ENCODE measurements at regions not wholly inside any gene's neighbourhood (a gene's known extent, or its start where the extent isn't known, plus 50 kb on each side); places are given as distances from the start of the nearest gene placed in this dataset.
"Not testable (repeated sequence)": the region's sequence is repeated elsewhere in the genome, so short reads cannot be mapped to it uniquely, and the experiment has no call there.

GRCh38 chr22:19643448-19644313, 70.6 kb upstream of the SEPTIN5 start:
- DNase-seq: no peak

- DNase-seq: no peak
Observed at GRCh38 chr22:19644314-19645223, 69.7 kb upstream of the SEPTIN5 start.

- DNase-seq: no peak
Observed at GRCh38 chr22:19645391-19645790, 68.9 kb upstream of the SEPTIN5 start.

GRCh38 chr22:19645905-19646304, 68.4 kb upstream of the SEPTIN5 start:
- DNase-seq: no peak

GRCh38 chr22:19646383-19646782, 67.9 kb upstream of the SEPTIN5 start:
- no peak for DNase-seq

- DNase-seq: no peak
Observed at GRCh38 chr22:19648419-19648929, 65.8 kb upstream of the SEPTIN5 start.

- DNase-seq: no peak
Observed at GRCh38 chr22:19652316-19652715, 62.0 kb upstream of the SEPTIN5 start.

GRCh38 chr22:19654338-19654987, 59.8 kb upstream of the SEPTIN5 start:
- DNase-seq: no peak

GRCh38 chr22:19655399-19655798, 58.9 kb upstream of the SEPTIN5 start:
- DNase-seq: no peak

- no peak for DNase-seq
Observed at GRCh38 chr22:19656541-19657251, 57.6 kb upstream of the SEPTIN5 start.

- DNase-seq: no peak
Observed at GRCh38 chr22:19657252-19658056, 56.8 kb upstream of the SEPTIN5 start.

- no peak for DNase-seq
Observed at GRCh38 chr22:19658057-19658966, 56.0 kb upstream of the SEPTIN5 start.

GRCh38 chr22:19658967-19659804, 55.1 kb upstream of the SEPTIN5 start:
- DNase-seq: no peak

- no peak for DNase-seq
Observed at GRCh38 chr22:19659805-19660345, 54.4 kb upstream of the SEPTIN5 start.

- not testable (repeated sequence) for DNase-seq
Observed at GRCh38 chr22:19660583-19660982, 53.7 kb upstream of the SEPTIN5 start.

- DNase-seq: no peak
Observed at GRCh38 chr22:19661156-19661555, 53.1 kb upstream of the SEPTIN5 start.

GRCh38 chr22:19662049-19662684, 52.1 kb upstream of the SEPTIN5 start:
- DNase-seq: not testable (repeated sequence)

- DNase-seq: no peak
Observed at GRCh38 chr22:19663286-19663815, 51.0 kb upstream of the SEPTIN5 start.
